OCI-LY3 (cell line): ENCODE measurements at regions not wholly inside any gene's neighbourhood (a gene's known extent, or its start where the extent isn't known, plus 50 kb on each side); places are given as distances from the start of the nearest gene placed in this dataset.
"Not testable (repeated sequence)": the region's sequence is repeated elsewhere in the genome, so short reads cannot be mapped to it uniquely, and the experiment has no call there.

Experiments used
- H2AFZ ChIP-seq: fragments of 200-600, 300-600 bp; shearing (Covaris generic); 2 replicates; pipeline ENCODE4 v1.6.0; 2014; ENCODE audit warnings: antibody characterized with exemption, low read depth, low read length
- H3K27ac ChIP-seq: fragments of 200-600, 300-600 bp; sonication (generic); 2 replicates; pipeline ENCODE4 v1.5.1; 2014; ENCODE audit warnings: mild to moderate bottlenecking, low read length, moderate library complexity, mixed read lengths
- H3K27me3 ChIP-seq: fragments of 200-600, 300-600 bp; sonication (generic); 2 replicates; pipeline ENCODE4 v1.6.1; 2014; ENCODE audit warnings: low read depth, low read length, mixed read lengths
- H3K36me3 ChIP-seq: fragments of 200-600, 300-600 bp; sonication (generic); replicated peaks from 2 replicates; pipeline ENCODE3; 2014; ENCODE audit warnings: low read depth, low read length, mixed read lengths
- H3K4me1 ChIP-seq: fragments of 300-600, 200-600 bp; sonication (generic); 2 replicates; pipeline ENCODE4 v1.6.1; 2014; ENCODE audit warnings: low read length, mixed read lengths
- H3K4me2 ChIP-seq: fragments of 200-600, 300-600 bp; sonication (generic); 2 replicates; pipeline ENCODE4 v1.6.1; 2014; ENCODE audit warnings: low read length, mixed read lengths
- H3K4me3 ChIP-seq: fragments of 300-600, 200-600 bp; sonication (generic); 2 replicates; pipeline ENCODE4 v1.5.1; 2014; ENCODE audit warnings: antibody characterized with exemption, mild to moderate bottlenecking, low read length, moderate library complexity
- H3K79me2 ChIP-seq: fragments of 300-600, 200-600 bp; shearing (Covaris generic); 2 replicates; pipeline ENCODE4 v1.6.1; 2014; ENCODE audit warnings: mild to moderate bottlenecking, low read length, mixed read lengths
- H3K9ac ChIP-seq: fragments of 300-600, 200-600 bp; shearing (Covaris generic); 2 replicates; pipeline ENCODE4 v1.6.0; 2014; ENCODE audit warnings: mild to moderate bottlenecking, low read length, moderate library complexity
- H3K9me3 ChIP-seq: fragments of 200-600, 300-600 bp; shearing (Covaris generic); 2 replicates; pipeline ENCODE4 v1.6.1; 2014; ENCODE audit warnings: low read length, mixed read lengths; ENCODE audit not compliant: insufficient read depth
- H4K20me1 ChIP-seq: fragments of 200-600, 300-600 bp; sonication (generic); 2 replicates; pipeline ENCODE4 v1.6.1; 2016; ENCODE audit warnings: low read length, mixed read lengths; ENCODE audit not compliant: insufficient read depth
- EZH2phosphoT487 ChIP-seq: fragments of 200-600 bp; shearing (Covaris generic); IDR thresholded peaks from 2 replicates; pipeline ENCODE4 v1.6.1; 2018; ENCODE audit warnings: antibody characterized with exemption, mixed run types, low read depth
- TF ChIP-seq, protein P1 (sequence below): fragments of 200-600, 300-600 bp; sonication (generic); IDR thresholded peaks from 2 replicates; pipeline ENCODE4 v1.5.1; 2014; ENCODE audit warnings: antibody characterized with exemption, low read length, low read depth

DNA sequence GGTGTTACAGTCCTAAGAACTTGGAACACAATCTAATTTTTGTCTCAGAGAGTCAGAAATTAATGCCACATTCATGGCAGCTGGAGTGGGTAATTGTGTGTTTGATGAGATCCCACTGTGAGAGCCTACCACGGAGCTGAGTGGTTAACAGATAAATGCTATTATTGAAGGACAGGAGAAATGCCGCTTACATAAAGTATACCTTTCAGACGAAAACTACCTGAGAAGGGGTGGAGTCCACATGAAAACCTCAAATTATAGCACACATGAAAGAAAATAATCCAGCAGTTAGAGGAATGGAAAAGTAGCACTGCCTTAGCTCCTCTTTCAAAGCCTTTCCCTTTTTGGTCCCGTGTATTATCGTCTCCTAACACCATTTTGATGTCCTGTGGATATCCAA is 133.0 kb downstream of the BACH1 start:
- TF ChIP-seq EZH2phosphoT487 = no peak
- TF ChIP-seq, protein P1, sequence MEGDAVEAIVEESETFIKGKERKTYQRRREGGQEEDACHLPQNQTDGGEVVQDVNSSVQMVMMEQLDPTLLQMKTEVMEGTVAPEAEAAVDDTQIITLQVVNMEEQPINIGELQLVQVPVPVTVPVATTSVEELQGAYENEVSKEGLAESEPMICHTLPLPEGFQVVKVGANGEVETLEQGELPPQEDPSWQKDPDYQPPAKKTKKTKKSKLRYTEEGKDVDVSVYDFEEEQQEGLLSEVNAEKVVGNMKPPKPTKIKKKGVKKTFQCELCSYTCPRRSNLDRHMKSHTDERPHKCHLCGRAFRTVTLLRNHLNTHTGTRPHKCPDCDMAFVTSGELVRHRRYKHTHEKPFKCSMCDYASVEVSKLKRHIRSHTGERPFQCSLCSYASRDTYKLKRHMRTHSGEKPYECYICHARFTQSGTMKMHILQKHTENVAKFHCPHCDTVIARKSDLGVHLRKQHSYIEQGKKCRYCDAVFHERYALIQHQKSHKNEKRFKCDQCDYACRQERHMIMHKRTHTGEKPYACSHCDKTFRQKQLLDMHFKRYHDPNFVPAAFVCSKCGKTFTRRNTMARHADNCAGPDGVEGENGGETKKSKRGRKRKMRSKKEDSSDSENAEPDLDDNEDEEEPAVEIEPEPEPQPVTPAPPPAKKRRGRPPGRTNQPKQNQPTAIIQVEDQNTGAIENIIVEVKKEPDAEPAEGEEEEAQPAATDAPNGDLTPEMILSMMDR = no peak
- Histone ChIP-seq H3K4me1 (peaks cover 19% of the 10 kb centered on the region), H3K9ac (no peak overlapping the region), H2AFZ (no peak overlapping the region), H3K4me2 (no peak overlapping the region), H3K4me3 (no peak overlapping the region), H3K36me3 (peaks cover 17% of the 10 kb centered on the region), H3K27ac (no peak overlapping the region), H3K79me2 (peaks cover 13% of the 10 kb centered on the region), H3K9me3 (no peaks in the 10 kb centered on the region), H4K20me1 (no peaks in the 10 kb centered on the region), H3K27me3 (no peaks in the 10 kb centered on the region)

DNA sequence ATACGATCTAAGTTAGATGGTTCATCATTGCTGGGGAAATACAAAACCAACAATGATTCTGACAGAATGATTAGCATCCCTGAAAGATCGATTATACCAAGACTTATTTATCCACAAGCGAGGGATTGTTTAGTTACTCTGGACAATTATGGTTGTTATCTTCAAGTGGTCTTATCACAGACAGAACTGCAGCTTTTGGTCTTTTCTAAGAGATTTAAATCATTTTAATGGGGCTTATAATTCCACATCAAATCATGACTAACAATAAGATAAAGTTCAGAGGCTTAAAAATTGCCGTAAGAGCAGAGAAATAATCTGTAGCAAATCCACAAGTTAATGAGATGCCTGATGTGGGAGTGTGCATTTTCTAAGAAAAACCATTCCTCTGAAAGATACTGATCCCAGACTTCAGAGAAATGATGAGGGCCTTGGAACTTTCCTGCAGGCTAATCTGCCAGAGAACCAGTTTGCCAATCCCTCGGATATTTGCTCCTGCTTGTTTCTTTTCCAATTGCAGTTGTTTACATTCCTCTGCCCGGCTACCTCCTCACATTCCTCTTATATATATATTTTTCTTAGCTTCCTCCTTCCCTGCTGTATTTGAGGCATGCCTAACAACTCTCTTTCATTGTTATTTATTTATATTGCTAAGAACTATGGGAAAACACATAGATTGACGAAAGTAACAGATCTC is 134.8 kb downstream of the BACH1 start:
- peaks cover 13% of the 10 kb centered on the region for H3K79me2 ChIP-seq
- H3K9ac ChIP-seq = no peak overlapping the region
- no peak overlapping the region for H2AFZ ChIP-seq
- no peak for TF ChIP-seq EZH2phosphoT487
- TF ChIP-seq, protein P1 = no peak
- H3K27me3 ChIP-seq = no peaks in the 10 kb centered on the region
- no peaks in the 10 kb centered on the region for H4K20me1 ChIP-seq
- H3K9me3 ChIP-seq = no peaks in the 10 kb centered on the region
- H3K36me3 ChIP-seq = peaks cover 19% of the 10 kb centered on the region
- H3K4me1 ChIP-seq = peaks cover 19% of the 10 kb centered on the region
- peak overlapping the region; percentile 73 for H3K4me3 ChIP-seq
- peak overlapping the region; percentile 90 for H3K4me2 ChIP-seq
- peak overlapping the region; percentile 73; the same call in 1 of the 2 replicates for H3K27ac ChIP-seq

DNA sequence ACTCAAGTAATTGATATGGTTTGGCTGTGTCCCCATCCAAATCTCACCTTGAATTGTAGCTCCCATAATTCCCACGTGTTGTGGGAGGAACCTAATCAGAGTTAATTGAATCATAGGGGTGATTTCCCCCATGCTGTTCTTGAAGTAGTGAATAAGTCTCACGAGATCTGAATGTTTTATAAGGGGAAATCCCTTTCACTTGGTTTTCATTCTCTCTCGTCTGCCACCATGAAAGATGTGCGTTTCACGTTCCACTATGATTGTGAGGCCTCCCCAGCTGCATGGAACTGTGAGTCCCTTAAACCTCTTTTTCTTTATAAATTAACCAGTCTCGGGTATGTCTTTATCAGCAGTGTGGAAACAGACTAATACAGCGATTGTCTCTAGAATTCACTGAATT is 135.4 kb downstream of the BACH1 start:
- Histone ChIP-seq H2AFZ (no peak overlapping the region; the same call in 1 of the 2 replicates), H3K27ac (peak overlapping the region; percentile 73), H3K79me2 (peaks cover 13% of the 10 kb centered on the region), H3K9ac (peak overlapping the region; percentile 67), H3K36me3 (peaks cover 19% of the 10 kb centered on the region), H3K4me2 (peak overlapping the region; percentile 90), H3K4me3 (peak overlapping the region; percentile 73), H3K27me3 (no peaks in the 10 kb centered on the region), H3K4me1 (peaks cover 19% of the 10 kb centered on the region), H4K20me1 (no peaks in the 10 kb centered on the region), H3K9me3 (no peaks in the 10 kb centered on the region)
- TF ChIP-seq, protein P1 = no peak
- no peak for TF ChIP-seq EZH2phosphoT487

DNA sequence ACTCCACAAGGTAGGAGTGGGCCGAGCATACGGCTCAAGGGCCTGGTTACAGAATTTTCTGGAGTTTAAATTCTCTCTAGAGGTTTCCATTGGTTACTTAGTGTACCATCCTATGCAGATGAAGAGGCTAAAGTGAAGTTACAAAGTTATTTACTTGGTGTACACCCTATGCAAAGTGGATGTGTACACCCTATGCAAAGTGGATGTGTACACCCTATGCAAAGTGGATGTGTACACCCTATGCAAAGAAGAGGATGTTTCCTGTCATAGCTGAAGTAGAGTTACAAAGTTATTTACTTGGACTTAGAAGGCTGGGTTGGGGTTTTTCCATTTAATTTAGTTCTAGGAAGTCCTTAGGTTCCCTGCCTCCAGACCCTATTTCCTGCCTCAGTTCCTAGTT is 136.3 kb downstream of the BACH1 start:
- not testable (repeated sequence) for H3K27me3 ChIP-seq, H3K9me3 ChIP-seq, H2AFZ ChIP-seq, H4K20me1 ChIP-seq
- H3K4me1 ChIP-seq = peaks cover 19% of the 10 kb centered on the region
- peaks cover 13% of the 10 kb centered on the region for H3K79me2 ChIP-seq
- peaks cover 19% of the 10 kb centered on the region for H3K36me3 ChIP-seq
- peak overlapping the region; percentile 90 for H3K4me2 ChIP-seq
- H3K4me3 ChIP-seq = peak overlapping the region; percentile 73
- H3K27ac ChIP-seq = peak overlapping the region; percentile 73
- peak overlapping the region; percentile 67; the same call in 1 of the 2 replicates for H3K9ac ChIP-seq
